Endothelial cell of umbilical vein (primary cell): ENCODE measurements at regions not wholly inside any gene's neighbourhood (a gene's known extent, or its start where the extent isn't known, plus 50 kb on each side); places are given as distances from the start of the nearest gene placed in this dataset.

Experiments
- EZH2 ChIP-seq: IDR thresholded peaks from 2 replicates; pipeline ENCODE4 v1.6.1; 2012; ENCODE audit warnings: borderline replicate concordance, low read depth, mild to moderate bottlenecking, moderate library complexity, low read length, inconsistent platforms; ENCODE audit not compliant: severe bottlenecking
- JUN ChIP-seq: IDR thresholded peaks from 2 replicates; pipeline ENCODE4 v1.6.1; 2011; ENCODE audit warnings: borderline replicate concordance, low read depth; ENCODE audit not compliant: insufficient read length, insufficient read depth
- POLR2A ChIP-seq: IDR thresholded peaks from 2 replicates; pipeline ENCODE4 v1.6.1; 2012; ENCODE audit warnings: low read depth, mild to moderate bottlenecking, control low read depth, low read length
- POLR2AphosphoS5 ChIP-seq: IDR thresholded peaks from 2 replicates; pipeline ENCODE4 v1.6.1; 2012; ENCODE audit warnings: low read depth, mild to moderate bottlenecking, control low read depth, low read length, moderate library complexity; ENCODE audit not compliant: insufficient read depth
- TF ChIP-seq, protein P1 (sequence below), 2 donors: IDR thresholded peaks; 1 replicate in 1 of 2; 2 replicates in 1 of 2; pipeline ENCODE4 v1.5.1; 2011; ENCODE audit warnings: low read length in 2 of 2, mild to moderate bottlenecking in 2 of 2, moderate library complexity in 2 of 2, control low read depth in 1 of 2, inconsistent platforms in 1 of 2, low read depth in 1 of 2; ENCODE audit not compliant: insufficient read depth in 1 of 2; ENCODE audit errors: extremely low read depth in 1 of 2

DNA sequence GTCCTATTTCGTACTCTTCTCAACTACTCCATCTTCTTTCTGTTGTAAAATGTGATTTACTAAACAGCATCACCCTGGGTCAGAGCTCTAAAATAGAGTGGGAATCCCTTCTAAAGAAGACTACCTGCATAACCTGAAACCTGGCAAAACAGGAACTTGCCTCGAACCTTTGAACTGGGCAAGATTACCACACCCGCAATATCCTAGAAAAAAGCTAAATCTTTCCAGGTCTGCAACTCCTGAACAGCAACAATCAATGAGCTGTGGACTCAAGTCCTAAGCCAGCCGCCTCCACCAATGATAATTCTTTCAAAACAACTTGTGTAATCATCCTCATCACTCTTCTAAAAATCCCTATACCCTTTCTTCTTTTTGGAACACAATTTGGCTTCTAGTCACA, 824.2 kb upstream of the COBL start:
- TF ChIP-seq, protein P1, sequence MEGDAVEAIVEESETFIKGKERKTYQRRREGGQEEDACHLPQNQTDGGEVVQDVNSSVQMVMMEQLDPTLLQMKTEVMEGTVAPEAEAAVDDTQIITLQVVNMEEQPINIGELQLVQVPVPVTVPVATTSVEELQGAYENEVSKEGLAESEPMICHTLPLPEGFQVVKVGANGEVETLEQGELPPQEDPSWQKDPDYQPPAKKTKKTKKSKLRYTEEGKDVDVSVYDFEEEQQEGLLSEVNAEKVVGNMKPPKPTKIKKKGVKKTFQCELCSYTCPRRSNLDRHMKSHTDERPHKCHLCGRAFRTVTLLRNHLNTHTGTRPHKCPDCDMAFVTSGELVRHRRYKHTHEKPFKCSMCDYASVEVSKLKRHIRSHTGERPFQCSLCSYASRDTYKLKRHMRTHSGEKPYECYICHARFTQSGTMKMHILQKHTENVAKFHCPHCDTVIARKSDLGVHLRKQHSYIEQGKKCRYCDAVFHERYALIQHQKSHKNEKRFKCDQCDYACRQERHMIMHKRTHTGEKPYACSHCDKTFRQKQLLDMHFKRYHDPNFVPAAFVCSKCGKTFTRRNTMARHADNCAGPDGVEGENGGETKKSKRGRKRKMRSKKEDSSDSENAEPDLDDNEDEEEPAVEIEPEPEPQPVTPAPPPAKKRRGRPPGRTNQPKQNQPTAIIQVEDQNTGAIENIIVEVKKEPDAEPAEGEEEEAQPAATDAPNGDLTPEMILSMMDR (IDR thresholded peaks at IDR 0.05; ENCODE audit: extremely low read depth in 1 of 2, insufficient read depth in 1 of 2, low read depth in 1 of 2, low read length in 2 of 2): no peak
- TF ChIP-seq EZH2 (no peak), POLR2A (no peak), JUN (no peak), POLR2AphosphoS5 (no peak)
